ENCODE measurements at regions not wholly inside any gene's neighbourhood (a gene's known extent, or its start where the extent isn't known, plus 50 kb on each side); places are given as distances from the start of the nearest gene placed in this dataset.

GRCh38 chr14:82224610-82225009 is 691.0 kb upstream of the SEL1L start:
- no peak overlapping the region for H4K12ac ChIP-seq (ENCODE audit: low read depth, low read length)
- no peak overlapping the region for H3K4me2 ChIP-seq (ENCODE audit: low read length)
- H3K4me3 ChIP-seq (ENCODE audit: low read depth, low read length) = no peak overlapping the region
- no peaks in the 10 kb centered on the region for H3K27me3 ChIP-seq (ENCODE audit: insufficient read depth, low read length)
- H4K8ac ChIP-seq (ENCODE audit: low read depth, low read length) = no peak overlapping the region
- H3K9me3 ChIP-seq (ENCODE audit: insufficient read depth, low read depth, low read length) = no peaks in the 10 kb centered on the region
- H3K36me3 ChIP-seq (ENCODE audit: control insufficient read depth in 1 of 2, insufficient read depth in 2 of 2, low read length in 2 of 2) = no peaks in the 10 kb centered on the region
- H3K23ac ChIP-seq (ENCODE audit: low read length) = no peak overlapping the region
- H3K79me1 ChIP-seq (ENCODE audit: low read length) = no peaks in the 10 kb centered on the region
- H2BK12ac ChIP-seq (ENCODE audit: low read length) = no peak overlapping the region
- DNase-seq = no peak
- no peak overlapping the region for H2AK5ac ChIP-seq (ENCODE audit: low read length)
- no CpG with 5 or more reads among the region's 3 CpGs for WGBS (ENCODE audit: extremely low coverage, insufficient coverage, insufficient read length)
- H2BK120ac ChIP-seq (ENCODE audit: insufficient read depth, low read length, poor library complexity) = no peak overlapping the region
- H3K4me1 ChIP-seq (ENCODE audit: control insufficient read depth in 1 of 2, insufficient read depth in 2 of 2, low read length in 2 of 2) = no peaks in the 10 kb centered on the region
- no peak overlapping the region for H3K14ac ChIP-seq (ENCODE audit: low read length)
- no peak overlapping the region for H3K9ac ChIP-seq (ENCODE audit: low read length)
- no peak overlapping the region for H4K91ac ChIP-seq (ENCODE audit: low read depth, low read length)
- H3K27ac ChIP-seq (ENCODE audit: low read depth, low read length) = no peak overlapping the region
- H2AFZ ChIP-seq (ENCODE audit: insufficient read depth, low read length, poor library complexity) = no peak overlapping the region
- no peak overlapping the region for H3K4ac ChIP-seq (ENCODE audit: low read depth, low read length)
- H3K18ac ChIP-seq (ENCODE audit: low read length) = no peak overlapping the region
- H2BK5ac ChIP-seq (ENCODE audit: low read depth, low read length, poor library complexity) = no peak overlapping the region
- H3K79me2 ChIP-seq (ENCODE audit: control insufficient read depth, insufficient read depth, low read length, poor library complexity) = no peaks in the 10 kb centered on the region

- H3K9ac ChIP-seq (ENCODE audit: low read length) = no peak overlapping the region
- no CpG with 5 or more reads among the region's 3 CpGs for WGBS (ENCODE audit: extremely low coverage, insufficient coverage, insufficient read length)
- H3K4me2 ChIP-seq (ENCODE audit: low read length) = no peak overlapping the region
- H4K91ac ChIP-seq (ENCODE audit: low read depth, low read length) = no peak overlapping the region
- no peak overlapping the region for H2BK5ac ChIP-seq (ENCODE audit: low read depth, low read length, poor library complexity)
- H4K12ac ChIP-seq (ENCODE audit: low read depth, low read length) = no peak overlapping the region
- no peak overlapping the region for H4K8ac ChIP-seq (ENCODE audit: low read depth, low read length)
- H3K27ac ChIP-seq (ENCODE audit: low read depth, low read length) = no peak overlapping the region
- H3K36me3 ChIP-seq (ENCODE audit: control insufficient read depth in 1 of 2, insufficient read depth in 2 of 2, low read length in 2 of 2) = no peaks in the 10 kb centered on the region
- H2AFZ ChIP-seq (ENCODE audit: insufficient read depth, low read length, poor library complexity) = no peak overlapping the region
- H2BK120ac ChIP-seq (ENCODE audit: insufficient read depth, low read length, poor library complexity) = no peak overlapping the region
- H3K9me3 ChIP-seq (ENCODE audit: insufficient read depth, low read depth, low read length) = no peaks in the 10 kb centered on the region
- H2AK5ac ChIP-seq (ENCODE audit: low read length) = no peak overlapping the region
- no peak overlapping the region for H3K23ac ChIP-seq (ENCODE audit: low read length)
- H3K18ac ChIP-seq (ENCODE audit: low read length) = no peak overlapping the region
- no peak for DNase-seq
- H3K4me3 ChIP-seq (ENCODE audit: low read depth, low read length) = no peak overlapping the region
- H3K79me1 ChIP-seq (ENCODE audit: low read length) = no peaks in the 10 kb centered on the region
- H2BK12ac ChIP-seq (ENCODE audit: low read length) = no peak overlapping the region
- H3K4ac ChIP-seq (ENCODE audit: low read depth, low read length) = no peak overlapping the region
- H3K27me3 ChIP-seq (ENCODE audit: insufficient read depth, low read length) = no peaks in the 10 kb centered on the region
- no peak overlapping the region for H3K14ac ChIP-seq (ENCODE audit: low read length)
- no peaks in the 10 kb centered on the region for H3K4me1 ChIP-seq (ENCODE audit: control insufficient read depth in 1 of 2, insufficient read depth in 2 of 2, low read length in 2 of 2)
- no peaks in the 10 kb centered on the region for H3K79me2 ChIP-seq (ENCODE audit: control insufficient read depth, insufficient read depth, low read length, poor library complexity)
Observed at GRCh38 chr14:82230748-82231147, 697.1 kb upstream of the SEL1L start.

- Histone ChIP-seq H3K4me3 (ENCODE audit: low read depth, low read length) (no peak overlapping the region), H2BK120ac (ENCODE audit: insufficient read depth, low read length, poor library complexity) (no peak overlapping the region), H4K91ac (ENCODE audit: low read depth, low read length) (no peak overlapping the region), H3K27me3 (ENCODE audit: insufficient read depth, low read length) (no peaks in the 10 kb centered on the region), H3K27ac (ENCODE audit: low read depth, low read length) (no peak overlapping the region), H4K8ac (ENCODE audit: low read depth, low read length) (no peak overlapping the region), H4K12ac (ENCODE audit: low read depth, low read length) (no peak overlapping the region), H3K23ac (ENCODE audit: low read length) (no peak overlapping the region), H2BK5ac (ENCODE audit: low read depth, low read length, poor library complexity) (no peak overlapping the region), H3K4ac (ENCODE audit: low read depth, low read length) (no peak overlapping the region), H2AK5ac (ENCODE audit: low read length) (no peak overlapping the region), H3K4me2 (ENCODE audit: low read length) (no peak overlapping the region), H2AFZ (ENCODE audit: insufficient read depth, low read length, poor library complexity) (no peak overlapping the region), H3K9me3 (ENCODE audit: insufficient read depth, low read depth, low read length) (no peaks in the 10 kb centered on the region), H3K9ac (ENCODE audit: low read length) (no peak overlapping the region), H3K36me3 (ENCODE audit: control insufficient read depth in 1 of 2, insufficient read depth in 2 of 2, low read length in 2 of 2) (no peaks in the 10 kb centered on the region), H3K14ac (ENCODE audit: low read length) (no peak overlapping the region), H3K18ac (ENCODE audit: low read length) (no peak overlapping the region), H3K79me2 (ENCODE audit: control insufficient read depth, insufficient read depth, low read length, poor library complexity) (no peaks in the 10 kb centered on the region), H3K4me1 (ENCODE audit: control insufficient read depth in 1 of 2, insufficient read depth in 2 of 2, low read length in 2 of 2) (no peaks in the 10 kb centered on the region), H3K79me1 (ENCODE audit: low read length) (no peaks in the 10 kb centered on the region), H2BK12ac (ENCODE audit: low read length) (no peak overlapping the region)
- no CpG with 5 or more reads among the region's 2 CpGs for WGBS (ENCODE audit: extremely low coverage, insufficient coverage, insufficient read length)
- DNase-seq = no peak
Observed at GRCh38 chr14:82238649-82239048, 705.0 kb upstream of the SEL1L start.

DNA sequence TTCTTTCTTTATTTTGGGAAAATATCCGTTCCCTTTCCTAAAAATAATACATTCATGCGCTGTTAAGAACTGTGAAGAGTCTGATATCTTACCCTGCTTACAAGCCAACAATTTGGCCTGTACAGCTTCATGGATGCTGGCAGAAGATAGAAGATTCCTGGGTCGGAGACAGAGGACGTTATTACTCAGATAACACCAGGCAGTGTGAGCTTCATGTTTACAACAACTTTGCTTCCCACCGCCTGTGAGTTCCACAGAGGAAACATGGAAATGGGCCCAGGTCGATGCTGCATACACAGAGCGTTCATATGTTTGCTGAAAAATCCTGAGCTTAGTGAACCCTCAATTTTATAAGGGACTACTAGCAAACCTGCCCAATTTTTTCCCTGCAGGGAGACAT is 705.6 kb upstream of the SEL1L start:
- no peak overlapping the region for H3K4me3 ChIP-seq (ENCODE audit: low read depth, low read length)
- no CpG with 5 or more reads among the region's 7 CpGs for WGBS (ENCODE audit: extremely low coverage, insufficient coverage, insufficient read length)
- no peak overlapping the region for H3K4ac ChIP-seq (ENCODE audit: low read depth, low read length)
- H2BK12ac ChIP-seq (ENCODE audit: low read length) = no peak overlapping the region
- no peak overlapping the region for H4K91ac ChIP-seq (ENCODE audit: low read depth, low read length)
- H3K4me1 ChIP-seq (ENCODE audit: control insufficient read depth in 1 of 2, insufficient read depth in 2 of 2, low read length in 2 of 2) = no peaks in the 10 kb centered on the region
- H3K79me1 ChIP-seq (ENCODE audit: low read length) = no peaks in the 10 kb centered on the region
- H3K79me2 ChIP-seq (ENCODE audit: control insufficient read depth, insufficient read depth, low read length, poor library complexity) = no peaks in the 10 kb centered on the region
- H3K14ac ChIP-seq (ENCODE audit: low read length) = no peak overlapping the region
- H3K9ac ChIP-seq (ENCODE audit: low read length) = no peak overlapping the region
- no peak overlapping the region for H2BK120ac ChIP-seq (ENCODE audit: insufficient read depth, low read length, poor library complexity)
- no peak overlapping the region for H4K8ac ChIP-seq (ENCODE audit: low read depth, low read length)
- no peak overlapping the region for H4K12ac ChIP-seq (ENCODE audit: low read depth, low read length)
- no peak for DNase-seq
- H3K27ac ChIP-seq (ENCODE audit: low read depth, low read length) = no peak overlapping the region
- no peaks in the 10 kb centered on the region for H3K36me3 ChIP-seq (ENCODE audit: control insufficient read depth in 1 of 2, insufficient read depth in 2 of 2, low read length in 2 of 2)
- H3K23ac ChIP-seq (ENCODE audit: low read length) = no peak overlapping the region
- H3K4me2 ChIP-seq (ENCODE audit: low read length) = no peak overlapping the region
- H3K27me3 ChIP-seq (ENCODE audit: insufficient read depth, low read length) = no peaks in the 10 kb centered on the region
- H2AFZ ChIP-seq (ENCODE audit: insufficient read depth, low read length, poor library complexity) = no peak overlapping the region
- H3K9me3 ChIP-seq (ENCODE audit: insufficient read depth, low read depth, low read length) = no peaks in the 10 kb centered on the region
- no peak overlapping the region for H2BK5ac ChIP-seq (ENCODE audit: low read depth, low read length, poor library complexity)
- H3K18ac ChIP-seq (ENCODE audit: low read length) = no peak overlapping the region
- H2AK5ac ChIP-seq (ENCODE audit: low read length) = no peak overlapping the region
